A673 (cell line): ENCODE measurements at regions not wholly inside any gene's neighbourhood (a gene's known extent, or its start where the extent isn't known, plus 50 kb on each side); places are given as distances from the start of the nearest gene placed in this dataset.
"Not testable (repeated sequence)": the region's sequence is repeated elsewhere in the genome, so short reads cannot be mapped to it uniquely, and the experiment has no call there.

Experiments
- EZH2 ChIP-seq: fragments of 200-600 bp; sonication (generic); IDR thresholded peaks from 2 replicates; pipeline ENCODE4 v1.6.1; 2017; ENCODE audit warnings: borderline replicate concordance, low read depth, mild to moderate bottlenecking, mixed read lengths, antibody characterized with exemption, low read length; ENCODE audit not compliant: poor library complexity, severe bottlenecking
- TF ChIP-seq, protein P1 (sequence below): fragments of 300-800, 200-600 bp; sonication (generic); conservative IDR thresholded peaks from 2 replicates; pipeline ENCODE4 v1.5.1; 2017; ENCODE audit warnings: low read depth, mild to moderate bottlenecking, antibody characterized with exemption, low read length, moderate library complexity, mixed read lengths

DNA sequence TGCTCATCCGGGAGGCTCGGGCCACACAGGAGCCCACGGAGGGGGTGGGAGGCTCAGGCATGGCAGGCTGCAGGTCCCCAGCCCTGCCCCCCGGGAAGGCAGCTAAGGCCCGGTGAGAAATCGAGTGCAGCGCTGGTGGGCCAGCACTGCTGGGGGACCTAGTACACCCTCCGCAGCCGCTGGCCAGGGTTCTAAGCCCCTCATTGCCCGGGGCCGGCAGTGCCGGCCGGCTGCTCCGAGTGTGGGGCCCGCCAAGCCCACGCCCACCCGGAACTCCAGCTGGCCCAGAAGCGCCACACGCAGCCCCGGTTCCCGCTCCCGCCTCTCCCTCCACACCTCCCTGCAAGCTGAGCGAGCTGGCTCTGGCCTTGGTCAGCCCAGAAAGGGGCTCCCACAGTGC is 183.6 kb upstream of the ROBO1 start:
- TF ChIP-seq, protein P1, sequence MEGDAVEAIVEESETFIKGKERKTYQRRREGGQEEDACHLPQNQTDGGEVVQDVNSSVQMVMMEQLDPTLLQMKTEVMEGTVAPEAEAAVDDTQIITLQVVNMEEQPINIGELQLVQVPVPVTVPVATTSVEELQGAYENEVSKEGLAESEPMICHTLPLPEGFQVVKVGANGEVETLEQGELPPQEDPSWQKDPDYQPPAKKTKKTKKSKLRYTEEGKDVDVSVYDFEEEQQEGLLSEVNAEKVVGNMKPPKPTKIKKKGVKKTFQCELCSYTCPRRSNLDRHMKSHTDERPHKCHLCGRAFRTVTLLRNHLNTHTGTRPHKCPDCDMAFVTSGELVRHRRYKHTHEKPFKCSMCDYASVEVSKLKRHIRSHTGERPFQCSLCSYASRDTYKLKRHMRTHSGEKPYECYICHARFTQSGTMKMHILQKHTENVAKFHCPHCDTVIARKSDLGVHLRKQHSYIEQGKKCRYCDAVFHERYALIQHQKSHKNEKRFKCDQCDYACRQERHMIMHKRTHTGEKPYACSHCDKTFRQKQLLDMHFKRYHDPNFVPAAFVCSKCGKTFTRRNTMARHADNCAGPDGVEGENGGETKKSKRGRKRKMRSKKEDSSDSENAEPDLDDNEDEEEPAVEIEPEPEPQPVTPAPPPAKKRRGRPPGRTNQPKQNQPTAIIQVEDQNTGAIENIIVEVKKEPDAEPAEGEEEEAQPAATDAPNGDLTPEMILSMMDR = not testable (repeated sequence)
- TF ChIP-seq EZH2 = not testable (repeated sequence)
